ENCODE measurements at regions not wholly inside any gene's neighbourhood (a gene's known extent, or its start where the extent isn't known, plus 50 kb on each side); places are given as distances from the start of the nearest gene placed in this dataset.

DNA sequence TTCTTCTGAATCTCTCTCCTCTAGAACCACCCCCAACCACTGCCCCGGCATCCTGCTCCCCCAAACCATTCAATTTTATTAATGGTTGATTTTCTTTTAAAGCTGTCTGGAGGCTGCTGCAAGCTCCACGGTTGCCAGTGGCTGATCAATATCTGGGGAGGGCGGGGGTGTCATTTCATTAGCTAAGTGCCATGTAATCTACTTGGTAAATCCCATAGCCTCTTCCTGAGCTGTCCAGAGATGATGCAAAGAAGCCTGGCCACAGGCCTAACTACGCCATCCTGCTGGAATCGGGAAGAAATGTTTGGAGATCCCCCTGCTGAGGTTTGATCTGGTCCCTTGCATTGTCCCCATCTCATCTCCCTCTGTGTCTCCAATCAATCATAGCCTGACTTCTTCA lies 440.1 kb downstream of the MIAT start:
- TF ChIP-seq, protein P1, sequence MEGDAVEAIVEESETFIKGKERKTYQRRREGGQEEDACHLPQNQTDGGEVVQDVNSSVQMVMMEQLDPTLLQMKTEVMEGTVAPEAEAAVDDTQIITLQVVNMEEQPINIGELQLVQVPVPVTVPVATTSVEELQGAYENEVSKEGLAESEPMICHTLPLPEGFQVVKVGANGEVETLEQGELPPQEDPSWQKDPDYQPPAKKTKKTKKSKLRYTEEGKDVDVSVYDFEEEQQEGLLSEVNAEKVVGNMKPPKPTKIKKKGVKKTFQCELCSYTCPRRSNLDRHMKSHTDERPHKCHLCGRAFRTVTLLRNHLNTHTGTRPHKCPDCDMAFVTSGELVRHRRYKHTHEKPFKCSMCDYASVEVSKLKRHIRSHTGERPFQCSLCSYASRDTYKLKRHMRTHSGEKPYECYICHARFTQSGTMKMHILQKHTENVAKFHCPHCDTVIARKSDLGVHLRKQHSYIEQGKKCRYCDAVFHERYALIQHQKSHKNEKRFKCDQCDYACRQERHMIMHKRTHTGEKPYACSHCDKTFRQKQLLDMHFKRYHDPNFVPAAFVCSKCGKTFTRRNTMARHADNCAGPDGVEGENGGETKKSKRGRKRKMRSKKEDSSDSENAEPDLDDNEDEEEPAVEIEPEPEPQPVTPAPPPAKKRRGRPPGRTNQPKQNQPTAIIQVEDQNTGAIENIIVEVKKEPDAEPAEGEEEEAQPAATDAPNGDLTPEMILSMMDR (IDR thresholded peaks at IDR 0.05), result no peak
- TF ChIP-seq POLR2AphosphoS5 (IDR thresholded peaks at IDR 0.05) (no peak), POLR2A (IDR thresholded peaks at IDR 0.05) (no peak)

Measured in prostate gland (tissue), 2 donors.